NCI-H748 treated with DMSO at 0.1 percent for 48 hours (cell line): ENCODE measurements at regions not wholly inside any gene's neighbourhood (a gene's known extent, or its start where the extent isn't known, plus 50 kb on each side); places are given as distances from the start of the nearest gene placed in this dataset.

Experiments
- DNase-seq: peaks from one replicate; lab custom pipeline; 2025; lab: John Stamatoyannopoulos, UW

DNA sequence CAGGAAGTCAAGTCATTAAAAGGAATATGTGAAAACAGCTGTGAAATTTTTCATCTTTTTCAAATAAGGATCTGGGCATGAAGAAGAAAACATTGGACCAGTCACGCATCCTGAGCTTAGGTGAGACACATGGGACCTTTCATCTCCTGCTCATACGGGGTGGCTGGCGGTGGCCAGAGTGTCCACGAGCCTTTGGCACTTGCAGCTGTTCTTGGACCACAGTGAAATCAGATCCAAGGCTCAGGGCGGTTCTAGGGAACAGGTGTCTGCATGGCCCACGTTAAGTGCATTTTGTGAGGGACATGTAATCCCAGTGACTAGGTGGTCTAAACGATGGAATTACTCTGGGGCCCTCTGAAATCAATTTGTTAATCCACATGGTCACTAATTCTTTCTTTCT lies 212.7 kb upstream of the COPS8 start:
- DNase-seq, result no peak

DNA sequence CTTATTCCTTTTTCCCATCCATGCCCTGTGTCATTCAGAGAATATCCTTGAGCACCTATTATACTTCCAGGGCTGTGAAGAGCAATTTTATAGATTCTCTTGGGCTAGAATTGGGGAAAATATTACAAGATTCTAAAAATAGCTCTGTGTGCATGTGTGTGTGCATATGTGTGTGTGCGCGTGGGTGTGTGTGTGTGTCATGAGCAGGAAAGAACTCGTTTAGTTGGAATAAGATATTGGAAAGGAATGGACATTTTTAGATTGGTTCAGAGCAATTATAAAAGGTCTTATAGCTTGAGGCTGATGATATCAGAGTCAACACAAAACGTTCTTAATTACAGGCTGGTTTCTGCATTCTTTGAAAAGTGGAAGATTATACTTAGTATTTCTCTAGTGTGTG lies 212.1 kb upstream of the COPS8 start:
- no peak for DNase-seq

DNA sequence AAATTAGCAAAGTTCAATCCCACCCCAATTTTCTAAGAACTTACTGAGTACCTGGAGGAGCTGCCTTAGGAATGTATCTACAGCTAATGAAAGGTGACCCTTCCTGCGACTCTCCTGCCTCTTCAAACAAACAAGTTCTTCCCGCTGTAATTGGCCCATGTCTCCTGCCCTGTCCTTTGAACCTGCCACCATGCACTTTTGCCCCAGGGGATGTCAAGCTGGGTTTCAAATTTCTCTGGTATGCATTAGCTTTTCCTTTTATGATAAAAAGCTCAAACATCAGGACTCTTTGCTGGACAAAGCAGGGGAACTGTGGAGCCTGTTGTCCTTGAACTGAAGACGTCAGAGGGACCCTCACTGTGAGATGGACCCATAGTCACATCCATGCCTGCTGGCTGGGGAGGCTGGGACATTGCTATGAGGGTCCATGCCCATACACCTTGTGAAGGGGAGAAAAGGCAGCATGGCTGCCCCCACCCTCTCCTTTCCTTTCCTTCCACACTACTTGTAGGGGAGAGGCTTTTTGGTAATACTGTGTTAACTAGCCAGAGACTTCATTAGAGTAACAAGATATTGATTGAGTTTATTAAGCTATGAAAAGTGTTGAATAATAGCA lies 210.7 kb upstream of the COPS8 start:
- DNase-seq, result no peak

DNA sequence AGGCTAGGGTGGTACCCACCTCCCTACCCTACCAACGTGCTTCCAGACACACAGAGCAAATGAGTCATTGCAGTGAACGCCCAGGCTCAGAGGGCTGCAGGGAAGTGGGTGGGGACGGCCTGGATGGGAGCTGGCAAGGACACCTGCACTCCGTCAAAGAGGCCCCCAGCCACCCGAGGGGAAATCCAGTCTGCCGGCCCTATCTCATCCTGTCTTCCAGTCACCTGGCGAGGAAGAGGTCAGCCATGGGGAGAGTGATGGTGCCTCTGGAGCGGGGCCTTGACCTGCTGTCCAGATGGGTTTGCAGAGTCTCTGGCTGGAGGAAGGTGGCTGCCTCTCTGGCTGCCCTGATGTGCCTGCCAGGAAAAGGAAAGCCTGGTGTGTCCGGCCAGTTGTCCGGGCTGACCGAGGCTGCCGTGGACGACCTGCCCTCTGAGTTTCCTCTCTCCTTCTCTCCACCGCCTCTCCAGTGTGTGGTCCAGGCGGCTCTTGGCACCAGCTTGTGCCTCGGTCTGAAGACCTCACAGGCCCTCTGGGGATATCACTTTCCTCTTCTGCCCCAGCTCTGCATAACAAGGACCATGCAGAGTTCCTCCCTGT lies 209.7 kb upstream of the COPS8 start:
- DNase-seq, result peak; percentile 66

DNA sequence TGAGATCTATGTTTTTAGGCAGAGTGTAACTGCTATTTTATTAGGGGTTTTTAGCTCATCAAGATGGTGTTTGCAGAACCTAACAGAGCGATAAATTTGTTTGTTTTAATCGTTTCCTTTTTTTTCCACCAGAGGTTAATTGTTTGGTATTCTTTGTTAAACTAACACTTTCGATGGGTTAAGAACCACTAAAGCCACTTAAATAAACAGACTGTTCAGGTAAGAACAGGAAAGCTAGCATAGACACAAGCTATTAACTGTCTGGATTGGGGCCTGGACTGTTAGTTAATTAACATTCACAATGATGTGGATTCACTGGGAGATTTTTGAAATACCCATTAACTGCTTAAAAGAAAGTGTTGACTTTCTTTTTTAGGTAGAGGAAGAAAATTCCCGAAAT lies 209.0 kb upstream of the COPS8 start:
- peak; percentile 96 for DNase-seq

DNA sequence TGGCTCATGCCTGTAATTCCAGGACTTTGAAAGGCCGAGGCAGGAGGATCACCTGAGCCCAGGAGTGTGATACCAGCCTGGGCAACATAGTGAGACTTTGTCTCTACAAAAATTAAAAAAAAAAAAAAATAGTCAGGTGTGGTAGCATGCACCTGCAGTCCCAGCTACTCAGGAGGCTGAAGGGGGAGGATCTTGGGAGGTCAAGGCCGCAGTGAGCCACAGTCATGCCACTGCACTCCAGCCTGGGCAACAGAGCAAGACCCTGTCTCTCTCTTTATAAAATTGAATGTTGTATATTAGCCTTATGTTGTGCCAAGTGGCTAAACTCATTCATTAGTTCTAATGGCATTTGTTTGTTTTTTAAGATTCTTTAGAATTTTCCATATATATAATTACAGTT lies 207.7 kb upstream of the COPS8 start:
- DNase-seq, result no peak

DNA sequence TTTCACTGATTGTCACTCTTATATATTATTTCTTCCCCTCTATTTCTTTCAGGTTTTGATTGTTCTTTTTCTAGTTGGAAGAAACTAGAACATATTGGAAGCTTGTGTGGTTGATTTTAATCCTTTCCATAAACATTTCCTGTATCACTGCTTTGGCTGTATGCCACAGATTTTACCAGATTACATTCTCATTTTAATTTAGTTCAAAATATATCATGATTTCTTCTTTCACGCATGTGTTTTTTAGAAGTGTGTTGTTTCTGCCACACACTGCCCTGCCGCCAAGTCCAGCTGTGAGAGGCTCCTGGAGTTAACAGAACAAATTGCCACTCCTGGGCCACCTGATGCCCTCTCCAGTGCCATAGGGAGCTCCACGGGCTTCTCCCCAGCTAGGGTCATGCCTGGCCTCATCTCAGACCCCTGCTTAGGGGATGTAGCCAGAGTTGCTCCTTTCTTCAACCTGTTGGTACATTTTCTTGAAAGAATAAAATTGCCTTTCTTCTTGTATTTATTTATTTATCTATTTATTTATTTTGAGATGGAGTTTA lies 206.2 kb upstream of the COPS8 start:
- DNase-seq, result no peak

DNA sequence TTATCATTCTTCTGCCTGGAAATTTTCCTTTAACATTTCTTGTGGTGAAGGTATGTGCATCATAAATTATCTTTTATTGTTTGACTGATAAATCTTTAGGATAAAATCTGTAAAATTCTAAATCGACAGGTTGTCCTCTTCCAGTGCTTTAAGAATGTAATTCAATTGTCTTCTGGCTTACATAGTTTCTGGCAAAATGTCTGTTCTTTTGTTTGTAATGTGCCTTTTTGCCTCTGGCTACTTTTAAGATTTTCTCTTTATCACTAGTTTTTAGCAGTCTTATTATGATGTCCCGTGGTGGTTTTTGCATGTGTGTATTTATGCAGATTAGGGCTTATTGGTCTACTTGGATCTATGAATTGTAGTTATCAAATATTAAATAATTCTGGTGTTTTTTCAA lies 203.6 kb upstream of the COPS8 start:
- no peak for DNase-seq

DNA sequence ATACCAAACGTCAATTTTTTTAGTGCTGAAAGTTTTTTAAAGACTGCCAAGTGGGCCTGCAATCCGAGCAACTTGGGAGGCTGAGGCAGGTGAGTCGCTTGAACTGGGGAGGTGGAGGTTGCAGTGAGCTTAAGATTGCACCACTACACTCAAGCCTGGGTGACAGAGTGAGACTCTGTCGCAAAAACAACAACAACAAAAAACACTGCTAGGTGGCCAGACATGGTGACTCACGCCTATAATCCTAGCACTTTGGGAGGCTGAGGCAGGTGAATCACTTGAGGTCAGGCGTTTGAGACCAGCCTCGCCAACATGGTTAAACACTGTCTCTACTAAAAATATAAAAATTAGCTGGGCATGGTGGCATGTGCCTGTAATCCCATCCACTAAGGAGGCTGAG lies 202.8 kb upstream of the COPS8 start:
- DNase-seq, result no peak

DNA sequence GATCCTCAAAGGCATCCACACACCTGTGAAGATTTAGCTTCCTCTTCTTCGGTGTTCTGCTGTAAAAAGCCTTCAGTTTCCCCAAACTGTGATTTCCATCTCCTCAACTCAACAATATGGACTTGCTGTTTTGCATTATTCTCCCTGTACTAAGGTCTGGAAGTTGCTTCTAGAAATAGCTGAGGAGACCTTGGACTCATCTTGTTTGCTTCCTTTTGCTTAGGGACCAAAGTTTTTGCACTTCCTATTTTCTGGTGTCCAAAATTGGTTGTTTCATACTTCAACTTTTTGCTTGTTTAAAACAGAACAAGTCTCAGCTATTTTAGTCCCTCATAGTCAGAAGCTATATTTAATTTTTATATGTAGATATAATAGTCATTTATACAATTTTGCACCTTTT lies 201.9 kb upstream of the COPS8 start:
- no peak for DNase-seq

DNA sequence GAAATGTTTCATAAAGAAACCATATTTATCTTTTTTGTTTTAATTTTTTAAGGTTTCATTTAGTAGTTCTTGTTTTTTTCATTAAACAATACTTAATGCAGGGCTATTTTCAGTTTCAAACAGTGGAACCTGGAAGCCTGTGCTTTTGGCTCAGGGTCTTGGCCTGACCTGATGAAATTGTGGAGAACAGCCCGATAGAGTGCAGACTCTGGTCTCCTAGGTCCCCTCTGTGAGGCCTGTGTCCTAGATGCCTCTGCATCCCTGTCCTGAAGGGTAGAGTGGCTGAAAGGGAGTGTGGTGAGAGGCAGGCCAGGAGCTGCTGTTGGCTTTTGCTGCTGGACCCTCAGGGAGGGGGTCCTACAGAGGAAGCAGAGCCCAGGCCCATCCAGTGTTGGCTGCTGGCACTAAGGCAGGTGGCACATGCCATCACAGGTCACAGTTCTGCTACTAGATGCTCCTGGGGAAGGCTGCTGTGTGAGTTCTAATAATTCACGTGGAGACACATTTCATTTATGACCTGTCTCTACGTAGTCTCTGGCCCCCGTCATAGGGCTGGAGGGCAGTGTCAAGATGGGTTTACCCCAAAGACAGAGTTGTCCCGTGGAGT lies 201.0 kb upstream of the COPS8 start:
- no peak for DNase-seq

DNA sequence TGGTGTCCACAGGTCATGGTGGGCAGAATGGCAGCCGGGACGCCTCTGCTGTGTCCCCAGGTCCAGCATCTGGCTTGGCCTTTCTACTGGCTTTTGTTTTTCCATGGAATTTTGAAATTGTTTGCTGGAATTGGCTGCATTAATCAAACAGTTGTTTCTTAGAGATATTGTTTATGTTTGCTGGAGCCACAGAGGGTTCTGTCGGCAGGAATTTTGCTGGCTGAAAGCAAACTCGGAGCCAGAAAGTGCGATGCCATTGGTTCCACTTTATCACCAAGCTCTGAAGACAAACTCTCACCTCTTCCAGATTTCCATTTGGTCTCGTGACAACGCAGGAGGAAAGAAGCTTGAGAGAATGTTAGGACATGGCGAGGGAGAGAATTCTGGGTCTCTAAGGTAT lies 199.2 kb upstream of the COPS8 start:
- no peak for DNase-seq

DNA sequence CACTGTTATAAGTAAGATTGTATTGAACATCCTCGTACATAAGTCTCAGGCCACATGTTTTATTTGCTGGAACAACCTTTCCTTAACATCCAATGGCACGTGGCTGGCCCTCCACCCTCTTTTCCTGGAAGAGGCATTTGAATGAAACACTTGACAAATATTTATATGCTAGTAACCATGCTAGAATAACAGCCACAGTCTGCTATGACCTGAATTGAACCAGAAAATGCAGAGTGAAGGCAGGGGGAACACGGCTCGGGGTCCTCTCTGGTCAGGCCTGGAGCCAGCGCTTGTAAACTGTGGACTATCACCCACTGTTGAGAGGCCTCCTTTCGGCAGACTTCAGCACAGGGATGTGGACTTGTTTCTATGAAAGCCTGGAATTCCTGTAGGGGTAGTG lies 198.2 kb upstream of the COPS8 start:
- DNase-seq, result no peak

DNA sequence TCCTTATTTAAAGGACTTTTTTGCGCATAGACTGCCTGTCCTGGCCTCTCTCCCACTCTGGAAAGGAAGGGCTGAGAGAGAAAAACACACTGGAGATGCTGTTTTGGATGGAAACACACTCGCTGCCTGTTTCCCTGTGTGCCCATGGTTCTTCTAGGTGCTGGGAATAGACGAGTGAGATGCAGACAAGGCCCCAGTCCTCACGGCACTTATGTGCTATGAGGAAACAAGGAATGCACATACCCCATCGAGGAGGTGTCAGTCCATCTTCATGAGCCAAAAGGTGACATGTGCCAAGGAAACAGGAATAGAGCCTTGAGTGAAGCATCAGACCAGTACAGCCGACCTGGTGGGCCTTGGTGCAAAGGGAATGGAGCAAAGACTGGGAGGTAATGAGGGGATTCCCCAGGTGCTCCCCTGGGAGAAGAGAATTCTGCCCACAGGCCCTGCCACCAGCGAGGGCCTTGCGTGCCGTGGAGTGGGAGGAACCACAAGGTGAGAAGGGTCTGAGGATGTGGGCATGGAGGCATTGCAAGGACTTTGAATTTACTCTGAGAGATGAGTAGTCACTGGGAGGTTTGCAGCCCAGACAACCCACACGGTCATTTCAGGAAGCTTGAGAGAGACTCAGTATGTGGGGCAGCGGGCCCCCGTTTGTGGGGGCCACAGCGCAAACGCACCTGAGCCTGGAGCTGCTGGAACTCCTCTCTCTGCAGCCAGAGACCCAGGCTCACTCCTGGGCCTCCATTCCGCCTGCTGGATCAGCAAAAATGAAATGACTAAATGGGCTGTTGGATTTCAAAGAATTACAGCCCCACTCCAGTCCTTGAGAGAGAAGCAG lies 197.5 kb upstream of the COPS8 start:
- no peak for DNase-seq

DNA sequence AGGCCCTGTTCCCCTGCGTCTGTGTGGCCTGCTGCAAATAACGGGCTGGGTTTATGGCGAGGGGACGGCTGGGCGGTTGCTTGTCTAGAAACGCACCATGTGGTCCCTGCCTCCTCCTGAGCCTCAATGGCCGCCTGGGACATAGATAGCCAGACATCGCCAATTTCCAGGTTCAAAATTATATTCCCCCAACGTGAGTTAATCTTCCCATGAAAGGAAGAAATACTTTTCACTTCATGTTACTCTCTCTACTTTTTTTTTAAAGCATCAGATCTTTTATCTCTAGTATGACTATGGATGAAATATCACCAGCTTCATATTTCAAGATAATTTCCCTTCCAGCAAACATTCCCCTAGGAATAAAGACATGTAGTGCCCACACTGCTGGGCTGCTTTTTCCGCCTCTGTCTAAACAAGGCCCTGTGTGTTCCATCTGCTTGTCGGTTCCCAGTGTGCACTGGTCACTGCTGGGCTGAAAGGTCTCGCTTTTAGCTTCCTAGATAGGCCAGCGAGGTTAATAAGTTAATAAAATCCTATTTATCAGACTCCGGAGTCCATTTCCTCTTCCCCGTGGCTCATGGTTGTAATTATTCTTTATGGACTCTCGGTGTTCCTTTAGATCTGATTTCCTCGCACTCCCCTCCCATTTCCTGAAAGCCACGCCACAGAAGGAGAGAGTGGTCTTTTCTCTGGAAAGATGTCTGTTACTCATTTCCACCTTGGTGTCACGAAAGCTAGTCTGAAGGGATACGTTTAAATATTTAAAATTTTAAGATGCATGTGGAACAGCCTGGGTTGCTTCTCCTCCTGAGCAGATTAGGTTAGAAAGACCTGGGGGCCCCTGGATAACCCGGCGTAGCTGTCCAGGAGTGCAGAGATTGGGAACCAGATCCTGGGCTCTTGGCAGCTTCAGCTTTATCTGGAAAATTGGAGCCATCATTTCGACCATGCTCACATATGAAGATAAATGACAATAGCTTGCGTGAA lies 196.6 kb upstream of the COPS8 start:
- DNase-seq, result no peak

DNA sequence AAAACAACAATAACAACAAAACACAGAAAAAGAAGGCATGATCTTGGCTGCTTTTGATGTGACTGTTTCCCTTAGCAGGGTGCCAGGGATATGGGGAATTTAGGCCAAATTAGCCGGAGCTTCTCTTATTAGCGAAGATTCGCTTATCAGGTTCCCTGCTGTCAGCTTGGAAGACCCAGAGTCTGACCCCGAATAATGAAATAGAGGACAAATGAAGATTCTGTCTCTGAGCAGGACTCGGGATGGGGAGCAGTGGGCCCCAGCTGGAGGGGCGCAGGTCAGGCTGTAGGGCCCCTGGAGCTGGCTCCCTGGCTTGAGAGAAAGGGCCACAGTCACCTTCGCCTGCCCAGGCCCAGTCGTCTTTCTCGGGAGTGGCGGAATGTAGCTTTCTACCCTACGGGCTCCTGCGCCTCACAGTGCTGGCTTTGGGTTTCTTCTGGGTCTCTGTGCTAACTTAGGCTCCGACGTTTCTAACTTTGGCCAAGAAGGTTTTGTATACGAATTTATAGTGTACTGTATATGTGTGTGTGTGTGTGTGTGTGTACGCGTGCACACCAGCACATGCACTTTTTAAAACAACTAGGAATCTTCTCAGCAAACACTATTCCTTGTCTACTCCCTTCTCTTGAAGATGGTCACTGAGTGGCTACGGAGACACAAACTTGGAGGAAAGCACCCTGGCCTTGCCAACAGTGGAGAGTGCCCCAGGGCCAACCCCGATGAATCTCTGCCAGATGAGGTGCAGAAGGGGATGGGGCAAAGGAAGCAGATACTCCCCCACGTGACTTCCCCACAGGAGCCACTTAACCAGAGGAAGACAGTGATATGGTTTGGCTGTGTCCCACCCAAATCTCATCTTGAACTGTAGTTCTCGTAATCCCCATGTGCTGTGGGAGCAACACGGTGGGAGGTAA lies 195.6 kb upstream of the COPS8 start:
- no peak for DNase-seq

DNA sequence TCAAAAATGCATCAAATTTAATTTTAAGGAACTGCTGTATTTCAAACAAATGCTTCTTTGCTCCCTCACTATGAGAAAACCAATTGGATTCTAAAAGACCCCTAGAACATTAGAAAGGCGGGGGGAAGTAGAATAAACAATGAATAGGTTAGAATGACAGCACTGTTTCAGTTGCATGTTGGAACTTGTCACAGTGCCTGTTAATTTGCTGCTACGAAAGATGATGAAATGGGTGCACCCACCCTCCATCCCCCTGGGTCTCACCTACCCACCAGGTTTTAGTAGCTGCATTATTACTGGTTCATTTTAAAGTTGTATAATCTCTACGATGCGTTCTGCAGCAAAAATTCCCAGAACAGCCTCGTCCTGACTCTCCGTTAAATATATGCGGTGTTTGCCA lies 193.0 kb upstream of the COPS8 start:
- DNase-seq, result no peak

DNA sequence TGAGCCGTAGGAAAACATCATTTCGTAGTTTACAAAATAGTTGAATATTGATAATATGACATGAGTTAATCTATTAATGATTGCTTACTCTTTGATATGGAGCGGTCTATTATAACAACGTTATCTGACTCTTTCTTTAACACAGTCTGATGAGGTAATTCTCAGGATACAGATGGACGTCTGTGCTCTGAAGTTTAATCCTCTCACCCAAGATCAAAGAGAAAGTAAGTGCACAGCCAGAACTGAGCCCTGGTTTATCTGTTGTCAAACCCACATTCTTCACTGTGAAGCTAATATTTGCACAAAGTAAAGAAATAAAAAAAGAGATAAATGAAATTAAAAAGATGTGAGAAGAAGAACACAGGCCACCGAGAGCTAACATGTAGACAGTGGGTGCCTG lies 190.9 kb upstream of the COPS8 start:
- DNase-seq, result no peak

DNA sequence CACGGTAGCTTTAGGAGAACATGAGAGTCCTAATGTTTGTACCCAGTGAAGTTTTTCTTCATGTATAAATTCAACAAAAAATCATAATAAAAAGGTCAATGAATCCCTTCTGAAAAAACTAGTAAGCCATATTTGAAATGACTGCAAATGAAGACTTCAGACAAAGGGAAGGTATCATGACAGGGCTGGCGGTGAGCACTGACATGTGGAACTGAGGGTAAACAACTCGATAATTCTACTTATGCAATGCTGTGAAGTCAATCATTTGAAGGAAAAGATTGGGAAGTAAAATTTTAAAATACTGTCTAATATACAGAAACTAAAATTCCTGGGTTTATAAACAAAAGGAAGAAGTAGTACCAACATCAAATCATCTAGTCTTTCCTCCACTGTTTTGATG lies 190.2 kb upstream of the COPS8 start:
- DNase-seq, result no peak

DNA sequence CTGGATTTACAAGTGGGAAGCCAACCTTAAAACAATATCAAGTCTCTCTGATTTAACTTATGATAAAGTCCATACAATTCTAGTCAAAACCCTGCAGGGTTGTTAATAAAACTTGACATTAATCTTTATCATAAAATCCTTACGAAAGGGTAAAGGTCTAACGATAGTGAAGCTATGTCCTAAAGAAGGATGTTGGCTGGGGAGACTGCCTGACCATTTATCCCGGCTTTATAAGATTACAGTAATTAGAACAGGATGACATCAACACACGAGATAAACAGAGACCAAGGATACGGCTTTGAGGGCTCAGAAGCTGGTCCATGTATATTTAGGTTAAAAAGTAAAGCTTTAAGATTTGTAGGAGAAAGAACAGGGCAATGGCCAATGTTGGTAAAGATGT lies 189.0 kb upstream of the COPS8 start:
- no peak for DNase-seq

DNA sequence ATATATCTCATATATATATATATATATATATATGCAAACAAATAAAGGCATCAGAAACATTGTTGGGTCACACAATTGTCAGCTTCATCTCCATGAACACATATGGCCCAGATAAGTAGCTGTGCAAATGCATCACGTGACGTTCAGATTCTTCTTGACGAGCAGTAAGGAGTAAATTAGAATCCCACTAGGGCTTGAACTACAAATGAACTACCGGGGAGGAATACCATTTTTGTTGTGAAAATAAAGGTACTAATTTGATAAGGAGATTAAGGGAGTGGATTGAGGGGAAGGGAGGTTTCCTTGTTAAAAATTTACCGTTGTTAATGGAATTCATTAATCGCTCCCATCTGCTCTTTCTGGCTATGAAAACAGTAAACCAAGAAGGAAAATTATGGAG lies 186.5 kb upstream of the COPS8 start:
- DNase-seq, result no peak
